Keratinocyte (primary cell): ENCODE measurements at regions not wholly inside any gene's neighbourhood (a gene's known extent, or its start where the extent isn't known, plus 50 kb on each side); places are given as distances from the start of the nearest gene placed in this dataset.

ENCODE experiments used
- CTCF ChIP-seq, 3 experiments: IDR thresholded peaks in 1 of 3; conservative IDR thresholded peaks in 1 of 3; optimal IDR thresholded peaks in 1 of 3; 2 replicates in 2 of 3; 3 replicates in 1 of 3; pipeline versions ENCODE3 to v1.5.1; 2011; ENCODE audit warnings: low read length in 3 of 3, mild to moderate bottlenecking in 3 of 3, moderate library complexity in 2 of 3, control low read depth in 1 of 3, inconsistent platforms in 1 of 3; ENCODE audit not compliant: insufficient read depth in 2 of 3; ENCODE audit errors: extremely low read depth in 1 of 3
- EZH2 ChIP-seq: IDR thresholded peaks from one replicate; pipeline ENCODE4 v1.6.1; 2012; ENCODE audit warnings: inconsistent platforms, mild to moderate bottlenecking, low read length, moderate library complexity

- TF ChIP-seq EZH2 (no peak), CTCF (optimal IDR thresholded peaks at IDR 0.05 in 1 of 3, IDR thresholded peaks at IDR 0.05 in 1 of 3, conservative IDR thresholded peaks at IDR 0.05 in 1 of 3; ENCODE audit: extremely low read depth in 1 of 3, insufficient read depth in 2 of 3, low read length in 3 of 3) (no peak)
Observed at GRCh38 chr4:133683967-133684366, 517.6 kb downstream of the PABPC4L start.
